NCI-H460 (cell line): ENCODE measurements at regions not wholly inside any gene's neighbourhood (a gene's known extent, or its start where the extent isn't known, plus 50 kb on each side); places are given as distances from the start of the nearest gene placed in this dataset.
A peak's percentile ranks its signal among the peaks of the same experiment; 100 is the strongest.

ENCODE experiments used
- DNase-seq: peaks from one replicate; pipeline ENCODE4 v3.0.0-alpha.2; 2016; ENCODE audit warnings: low read depth; ENCODE audit errors: extremely low read depth

DNA sequence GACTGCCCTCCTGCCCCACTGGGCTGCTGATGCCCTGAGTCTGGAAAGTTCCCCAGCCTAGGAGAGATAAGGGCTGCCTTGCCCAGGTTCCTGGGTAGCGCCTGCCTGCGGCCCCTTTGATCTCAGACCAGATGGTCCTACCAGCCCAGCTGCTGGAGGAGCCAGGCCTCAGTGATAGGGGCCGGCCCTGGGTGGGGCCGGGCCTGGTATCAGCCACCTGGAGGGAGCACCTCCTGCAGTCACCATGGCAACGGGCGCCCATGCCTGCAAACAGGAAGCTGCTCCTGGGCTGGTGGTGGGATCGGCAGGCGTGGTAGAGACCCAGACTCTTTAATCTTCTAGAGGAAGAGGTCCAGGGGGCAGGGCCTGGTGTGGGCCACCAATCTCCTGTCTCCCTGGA is 119.7 kb upstream of the WNT4 start:
- DNase-seq, result no peak

DNA sequence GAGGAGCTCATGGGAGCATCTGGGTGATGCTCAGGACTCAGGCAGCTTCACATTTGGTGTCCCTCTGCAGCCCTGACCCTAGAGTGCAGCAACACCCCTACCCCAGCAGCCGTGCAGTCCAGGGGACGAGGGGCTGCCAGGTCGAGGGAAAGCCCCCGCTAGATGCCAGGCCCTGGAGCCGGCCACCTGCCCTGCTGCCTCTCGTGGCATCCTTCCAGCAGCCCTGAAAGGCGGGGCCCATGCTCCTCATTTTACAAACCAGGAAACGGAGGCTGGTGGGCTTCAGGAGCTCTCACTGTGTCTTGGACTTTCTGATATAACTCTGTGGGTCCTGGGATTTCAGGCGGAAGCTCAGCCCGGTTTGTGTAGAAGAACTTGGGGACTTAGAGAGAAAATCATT is 120.5 kb upstream of the WNT4 start:
- no peak for DNase-seq

DNA sequence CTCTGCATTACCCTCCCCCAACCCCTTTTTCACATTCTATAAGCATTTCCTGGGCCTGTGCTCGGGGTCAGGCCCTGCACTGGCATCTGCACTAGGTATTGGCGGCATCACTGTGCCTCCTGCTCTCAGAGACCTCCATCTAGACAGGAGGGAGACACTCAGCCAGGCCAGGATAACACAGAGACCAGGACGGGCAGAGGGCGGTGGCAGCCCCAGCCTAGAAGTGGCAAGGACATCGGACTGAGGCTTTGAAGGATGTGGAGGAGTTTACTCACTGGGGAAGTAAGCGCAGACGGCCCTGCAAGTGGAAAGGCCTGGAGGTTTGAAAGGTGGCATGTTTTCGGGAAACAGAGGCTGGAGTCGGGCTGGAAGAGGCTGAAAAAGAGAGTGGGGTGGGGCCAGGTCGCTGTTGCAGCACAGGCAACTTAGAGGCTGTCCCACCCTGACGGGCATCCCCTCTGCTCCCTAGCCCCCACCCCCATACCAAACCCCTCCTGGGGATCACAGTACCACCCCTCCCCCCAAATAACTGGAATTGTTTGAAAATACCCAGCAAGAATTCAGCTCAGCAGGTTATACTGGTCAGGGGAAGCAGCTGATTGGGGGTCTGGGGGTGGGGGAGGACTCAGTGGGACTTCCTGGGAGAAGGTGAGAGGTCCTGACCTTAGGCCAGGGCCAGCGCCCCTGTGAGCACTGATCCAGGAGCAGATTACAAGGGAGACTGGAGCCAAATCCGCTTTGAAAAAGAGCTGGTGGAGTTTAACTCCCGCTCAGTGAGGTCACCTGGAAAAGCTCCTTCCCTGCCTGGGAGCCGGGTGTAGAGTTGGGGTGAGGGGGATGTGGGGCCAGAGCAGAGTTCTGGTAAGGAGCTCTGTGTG is 121.8 kb upstream of the WNT4 start:
- DNase-seq, result no peak

DNA sequence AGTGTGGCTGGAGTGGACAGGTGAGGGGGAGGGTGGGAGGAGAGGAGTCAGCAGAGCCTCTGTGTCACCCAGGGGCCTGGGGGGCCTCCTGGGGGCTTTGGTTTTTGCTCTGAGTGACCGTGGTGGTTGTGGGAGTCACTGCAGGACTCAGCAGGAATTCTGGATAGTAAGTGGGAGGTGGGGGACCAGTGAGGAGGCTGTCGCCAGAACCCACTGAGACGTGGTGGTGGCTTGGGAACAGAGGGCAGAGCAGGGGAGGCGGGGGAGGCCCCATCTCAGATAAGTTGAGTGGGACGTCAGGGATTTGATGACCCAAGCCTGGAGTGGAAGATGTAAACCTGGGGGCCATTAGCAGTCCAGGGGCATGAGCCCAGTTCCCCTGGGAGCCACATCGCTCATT is 123.2 kb upstream of the WNT4 start:
- no peak for DNase-seq

DNA sequence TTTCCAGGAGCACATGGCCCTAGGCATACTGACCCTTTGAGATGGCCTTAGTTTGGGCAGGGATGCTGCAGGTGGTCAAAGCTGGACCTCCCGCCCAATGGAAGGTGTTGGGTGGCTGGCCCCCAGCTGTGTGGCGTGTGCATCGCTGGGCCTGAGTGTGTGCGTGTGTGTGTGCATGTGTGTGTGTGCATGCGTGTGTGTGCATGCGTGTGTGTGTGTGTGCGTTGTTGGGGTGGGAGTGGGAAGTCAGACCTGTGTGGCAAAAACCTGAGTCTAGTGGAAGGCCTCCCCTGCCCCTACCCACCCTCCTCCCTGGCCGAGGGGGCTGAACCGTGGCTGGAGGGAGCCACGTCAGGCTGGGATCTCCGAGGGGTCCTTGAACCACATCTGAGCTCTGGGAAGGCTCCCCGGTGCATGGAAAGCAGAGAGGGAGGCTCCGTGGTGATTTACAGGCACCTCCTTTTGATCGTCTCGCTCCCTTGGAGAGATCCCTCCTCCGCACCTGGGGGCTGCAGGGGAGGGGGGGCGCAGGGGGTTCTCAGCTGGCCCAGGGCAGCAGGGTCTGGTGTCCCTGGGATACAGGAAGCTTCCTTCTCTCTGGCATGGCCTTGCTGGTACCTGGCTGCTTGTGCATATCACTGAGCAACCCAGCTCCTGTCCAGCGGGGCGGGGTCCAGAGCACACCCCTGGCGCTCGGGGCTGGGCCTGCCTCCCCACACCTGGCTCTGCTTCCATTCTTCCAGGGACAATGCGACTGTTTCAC is 124.7 kb upstream of the WNT4 start:
- DNase-seq, result no peak

DNA sequence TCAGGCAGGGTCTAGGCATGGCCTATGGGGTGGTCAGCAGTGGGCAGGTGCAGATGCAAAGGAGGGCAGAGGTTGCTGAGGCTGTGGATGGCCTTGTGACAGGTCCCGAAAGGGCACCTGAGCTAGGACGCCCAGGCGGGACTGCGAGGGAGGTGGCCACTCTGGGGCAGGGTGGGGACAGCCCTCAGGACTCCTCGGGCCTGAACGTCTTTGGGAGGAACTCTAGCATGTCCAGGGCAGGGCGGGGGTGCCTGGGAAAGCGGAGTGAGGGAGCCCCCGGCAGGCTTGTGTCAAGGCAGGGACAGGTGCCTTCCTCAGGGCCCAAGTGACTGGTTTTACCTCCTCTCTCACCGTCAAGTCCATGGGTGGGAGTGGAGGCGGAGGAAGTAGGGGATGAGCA is 125.4 kb upstream of the WNT4 start:
- DNase-seq, result no peak

DNA sequence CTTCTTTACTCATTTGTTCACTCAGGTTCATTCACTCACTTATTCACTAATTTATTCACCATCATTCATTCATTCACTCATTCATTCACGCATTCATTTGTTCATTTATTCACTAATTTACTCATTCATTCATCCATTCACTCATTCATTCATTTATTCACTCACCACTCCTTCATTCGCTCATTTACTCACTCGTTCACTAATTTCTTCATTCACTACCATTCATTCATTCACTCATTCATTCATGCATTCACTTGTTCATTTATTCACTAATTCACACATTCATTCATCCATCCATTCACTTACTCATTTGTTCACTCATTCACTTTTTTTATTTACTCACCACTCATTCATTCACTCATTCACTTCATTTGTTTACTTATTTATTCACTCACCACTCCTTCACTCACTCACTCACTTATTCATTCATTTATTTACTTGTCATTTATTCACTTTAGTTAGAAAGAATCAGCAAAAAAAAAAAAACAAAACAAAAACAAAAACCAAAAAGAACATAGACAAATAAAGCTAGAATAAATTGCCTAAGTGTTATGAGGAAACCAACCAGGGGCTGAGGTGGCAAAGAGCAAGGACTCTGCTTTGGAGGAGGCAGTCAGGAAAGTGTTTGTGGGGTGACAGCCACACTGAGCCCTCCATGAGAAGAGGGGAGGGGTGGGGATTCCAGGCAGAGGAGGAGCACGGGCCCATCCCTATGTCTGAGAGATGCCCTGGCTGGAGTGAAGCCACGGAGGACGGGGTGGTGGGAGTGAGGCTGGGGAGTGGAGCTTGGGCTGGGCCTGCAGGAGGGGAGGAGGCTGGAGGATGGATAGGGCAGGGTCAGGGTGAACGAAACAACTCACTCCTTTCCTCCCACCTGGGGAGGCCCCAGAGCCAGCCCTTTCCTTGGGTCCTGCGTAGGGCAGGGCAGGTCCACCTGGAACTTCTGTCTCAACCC is 129.2 kb upstream of the WNT4 start:
- no peak for DNase-seq

DNA sequence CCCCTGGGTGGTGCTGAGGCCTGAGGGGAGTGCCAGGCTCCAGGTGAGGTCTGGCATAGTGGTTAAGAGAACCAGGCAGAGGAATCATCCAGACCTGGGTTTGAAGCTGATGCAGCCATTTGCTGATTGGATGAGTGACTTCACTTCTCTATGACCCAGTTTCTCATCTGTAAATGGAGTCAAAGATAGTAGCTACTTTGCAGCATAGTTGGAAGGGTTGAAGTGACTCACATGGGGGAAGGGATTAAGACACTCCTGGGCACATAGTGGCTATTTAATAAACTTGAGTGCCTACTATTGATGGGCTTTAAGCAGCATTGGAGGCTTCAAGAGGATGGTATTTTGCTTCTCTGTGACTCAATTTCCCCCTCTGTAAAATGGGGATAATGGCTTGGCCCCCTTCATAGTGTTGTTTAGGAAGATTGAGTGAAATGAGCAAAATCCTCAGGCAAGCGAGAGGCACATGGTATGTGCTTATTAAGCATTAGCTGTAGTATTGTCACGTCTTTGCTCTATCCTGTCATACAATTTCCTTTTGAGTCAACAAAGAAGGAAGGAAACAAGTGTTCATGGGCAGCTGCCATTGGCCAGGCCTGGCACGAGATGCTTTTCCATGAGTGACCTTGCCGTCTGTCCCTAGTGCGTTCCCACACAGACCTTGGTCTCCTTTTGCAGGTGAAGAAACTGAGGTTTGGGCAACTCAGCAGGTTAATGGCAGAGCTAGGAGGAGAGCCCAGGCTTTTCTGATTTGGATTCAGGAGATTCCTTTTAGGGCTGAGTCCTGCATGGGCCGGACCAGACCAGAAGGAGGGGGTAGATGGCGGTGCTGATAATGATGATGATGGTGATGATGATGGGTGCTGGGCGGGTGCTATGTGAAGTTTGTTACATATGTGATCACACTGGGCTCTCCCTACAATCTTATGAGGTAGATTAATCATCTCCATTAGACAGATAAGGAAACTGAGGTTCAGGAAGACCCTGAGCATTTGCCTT is 131.1 kb upstream of the WNT4 start:
- no peak for DNase-seq

DNA sequence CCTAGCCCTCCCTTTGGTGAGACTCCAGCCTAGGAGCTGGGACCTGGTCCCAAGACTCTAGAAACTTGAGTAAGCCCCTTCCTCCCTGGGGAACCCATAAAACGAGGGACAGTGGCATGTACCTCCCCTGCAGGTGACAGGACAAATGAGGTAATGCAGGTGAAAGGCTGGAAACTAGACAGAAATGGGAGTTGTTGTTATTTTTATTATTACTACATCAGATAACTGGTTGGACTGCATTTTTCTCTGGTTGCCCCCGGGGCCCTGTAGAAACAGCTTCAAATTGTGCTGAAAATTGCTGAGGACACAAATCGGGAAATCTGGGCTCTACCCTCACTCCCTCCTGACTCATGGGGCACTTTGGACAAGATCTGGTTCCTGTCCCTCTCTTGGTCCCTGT is 132.3 kb upstream of the WNT4 start:
- no peak for DNase-seq

DNA sequence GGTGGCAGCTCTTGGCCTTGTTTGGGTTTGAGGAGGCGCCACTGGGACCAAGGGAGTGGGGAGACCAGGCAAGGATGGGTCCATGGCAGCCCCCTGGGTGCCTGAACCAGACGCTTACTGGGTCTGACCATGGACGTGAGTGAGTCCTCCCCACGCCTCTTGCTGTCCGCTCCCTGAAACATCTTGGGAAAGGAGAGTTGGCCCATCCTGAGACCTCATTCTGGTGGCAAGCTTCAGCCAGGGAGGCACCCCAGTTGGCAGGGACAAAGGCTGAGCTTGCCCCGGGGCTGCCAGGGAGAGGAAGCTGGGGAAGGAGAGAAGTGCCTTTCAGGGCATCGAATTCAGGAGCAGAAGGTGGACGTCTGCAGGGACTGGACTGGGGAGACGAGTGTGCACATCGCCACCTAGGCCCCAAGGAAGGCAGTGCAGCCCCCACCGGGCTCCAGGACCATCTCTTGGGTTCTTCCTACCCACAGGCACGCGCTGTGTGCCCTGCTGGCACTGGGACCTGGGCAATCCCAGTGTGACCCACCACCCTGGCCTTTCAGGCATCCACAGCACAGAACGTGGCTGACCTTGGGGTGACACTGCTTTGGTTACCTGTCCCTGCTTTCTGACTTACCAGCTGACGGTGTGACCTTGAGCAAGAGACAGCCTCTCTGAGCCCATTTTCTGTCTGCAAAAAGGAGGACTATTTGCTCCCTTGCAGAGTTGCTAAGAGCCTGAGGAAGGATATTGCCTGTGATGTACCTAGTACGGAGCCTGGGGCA is 132.9 kb upstream of the WNT4 start:
- DNase-seq, result peak; percentile 16

DNA sequence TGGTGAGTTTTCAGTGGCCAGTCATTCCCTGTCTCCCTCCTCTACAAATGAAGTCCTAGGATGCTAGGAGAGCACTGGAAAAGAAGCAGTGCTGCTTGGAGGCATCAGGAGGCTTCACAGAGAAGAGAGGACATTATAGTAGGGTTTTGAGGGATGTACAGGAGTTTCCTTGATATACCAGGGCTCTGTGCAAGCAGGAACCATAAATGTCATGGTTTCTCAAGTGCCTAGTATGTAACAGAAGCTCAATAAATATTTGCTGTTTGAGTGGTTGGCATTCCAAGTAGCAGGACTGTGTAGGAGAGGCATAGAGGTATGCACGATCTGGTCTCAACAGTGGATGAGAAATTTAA is 133.5 kb upstream of the WNT4 start:
- no peak for DNase-seq

DNA sequence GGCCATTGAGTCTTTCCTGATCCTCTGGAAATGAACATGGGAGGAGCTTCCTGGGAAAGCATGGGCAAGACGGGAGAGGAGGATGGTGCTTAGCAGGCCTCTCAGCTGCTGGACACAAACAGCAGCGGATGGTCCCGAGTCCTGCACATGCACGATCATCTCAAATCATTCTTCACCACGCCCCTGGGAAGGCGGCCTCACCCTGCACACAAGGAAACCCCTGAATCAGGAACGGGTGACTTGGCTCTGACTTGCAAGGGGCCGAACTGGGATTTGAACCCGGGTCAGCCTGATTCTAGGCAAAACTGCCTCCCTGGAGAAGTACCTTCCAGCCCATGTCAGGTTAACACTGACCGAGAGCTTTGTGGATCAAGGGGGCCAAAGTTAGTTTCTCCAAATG is 134.8 kb upstream of the WNT4 start:
- DNase-seq, result no peak

DNA sequence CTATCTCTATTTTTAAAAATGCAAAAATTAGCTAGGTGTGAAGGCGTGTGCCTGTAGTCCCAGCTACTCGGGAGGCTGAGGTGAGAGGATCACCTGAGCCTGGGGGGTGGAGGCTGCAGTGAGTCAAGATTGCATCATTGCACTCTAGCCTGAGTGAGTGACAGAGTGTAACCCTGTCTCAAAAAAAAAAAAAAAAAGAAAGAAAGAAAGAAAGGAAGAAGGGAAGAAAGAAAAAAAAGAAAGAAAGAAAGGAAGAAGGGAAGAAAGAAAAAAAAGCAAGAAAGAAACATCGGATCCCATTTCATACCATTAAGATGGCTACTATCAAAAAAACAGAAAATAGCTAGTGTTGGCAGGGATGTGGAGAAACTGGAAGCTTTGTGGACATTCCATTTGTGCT is 136.8 kb upstream of the WNT4 start:
- DNase-seq, result no peak

DNA sequence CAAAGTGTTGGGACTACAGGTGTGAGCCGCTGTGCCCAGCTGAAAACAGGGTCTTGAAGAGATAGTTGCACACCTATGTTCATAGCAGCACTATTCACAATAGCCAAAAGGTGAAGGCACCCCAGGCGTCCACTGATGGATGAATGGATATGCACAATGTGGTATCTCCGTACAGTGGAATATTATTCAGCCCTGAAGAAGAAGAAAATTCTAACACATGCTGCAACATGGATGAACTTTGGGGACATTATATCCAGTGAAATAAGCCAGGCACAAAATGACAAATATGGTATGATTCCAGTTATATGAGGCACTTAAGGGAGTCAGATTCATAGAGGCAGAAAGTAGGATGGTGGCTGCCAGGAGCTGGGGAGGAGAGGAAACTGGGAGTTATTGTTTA is 137.6 kb upstream of the WNT4 start:
- no peak for DNase-seq

DNA sequence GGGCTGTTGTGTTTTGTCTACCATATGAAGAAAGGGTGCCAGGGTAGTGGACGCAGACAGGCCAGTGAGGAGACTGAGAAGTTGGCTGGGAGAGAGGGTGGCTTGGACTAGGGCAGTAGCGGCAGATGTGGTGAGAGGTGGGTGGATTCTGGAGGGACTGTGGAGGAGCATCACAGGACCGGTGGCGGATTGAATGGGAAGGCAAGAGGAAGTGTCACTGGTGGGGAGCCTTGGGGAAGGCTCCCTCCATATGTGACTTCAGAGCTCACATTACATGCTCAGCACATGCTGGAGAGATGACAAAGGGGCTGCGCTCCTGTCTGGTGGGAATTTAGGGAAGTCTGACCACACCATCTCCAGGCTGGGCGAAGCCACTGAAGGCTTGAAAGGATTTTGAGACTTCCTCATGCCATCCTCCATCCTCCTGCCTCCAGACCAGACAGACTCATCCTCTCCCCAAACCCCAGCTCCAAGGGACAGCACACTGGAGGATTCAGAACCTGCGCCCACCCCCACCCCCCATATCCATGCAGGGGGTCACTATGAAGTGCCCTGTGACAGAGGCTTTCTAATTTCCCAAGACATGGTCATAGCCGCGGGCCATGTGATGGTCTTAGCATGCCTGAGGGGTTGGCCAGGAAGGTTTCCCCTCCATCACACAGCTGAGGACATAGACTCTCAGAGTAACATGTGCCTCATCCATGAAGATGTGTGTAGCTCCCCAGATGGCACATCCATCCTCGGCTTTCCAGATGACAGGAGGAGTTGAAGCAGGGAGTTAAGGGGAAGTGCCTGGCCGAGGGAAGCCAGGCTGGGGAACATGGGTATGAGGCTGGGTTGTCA is 138.8 kb upstream of the WNT4 start:
- DNase-seq, result no peak

DNA sequence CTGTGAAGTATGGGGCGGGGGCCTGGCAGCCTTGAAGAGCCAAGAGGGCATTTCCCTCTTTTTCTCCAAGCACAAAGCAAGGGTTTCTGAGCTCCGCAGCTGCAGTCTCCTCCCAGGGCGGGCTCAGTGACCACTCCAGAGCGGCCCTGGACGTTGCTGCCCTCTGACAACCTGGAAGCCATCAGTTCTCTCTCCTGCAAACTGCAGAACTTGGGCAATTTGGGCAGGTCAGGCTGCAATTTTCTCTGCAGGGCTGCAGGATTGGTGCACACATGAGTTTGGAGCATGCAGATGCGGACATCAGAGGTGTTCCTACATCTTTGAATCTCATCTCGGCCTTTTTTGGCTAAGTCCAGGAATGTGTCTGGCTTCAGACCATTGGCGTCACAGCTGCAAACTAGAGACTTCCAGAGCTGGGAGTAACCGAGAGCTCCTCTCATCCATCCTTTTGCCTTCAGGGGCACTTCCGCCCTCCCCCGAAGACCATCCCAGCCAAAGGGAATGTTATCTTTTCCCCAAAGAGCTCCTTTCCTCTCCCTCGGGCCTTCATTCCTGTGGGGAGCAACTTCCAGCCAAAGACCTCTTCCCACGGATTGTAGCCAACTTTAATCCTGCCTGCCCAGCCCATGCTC is 139.6 kb upstream of the WNT4 start:
- DNase-seq, result no peak

DNA sequence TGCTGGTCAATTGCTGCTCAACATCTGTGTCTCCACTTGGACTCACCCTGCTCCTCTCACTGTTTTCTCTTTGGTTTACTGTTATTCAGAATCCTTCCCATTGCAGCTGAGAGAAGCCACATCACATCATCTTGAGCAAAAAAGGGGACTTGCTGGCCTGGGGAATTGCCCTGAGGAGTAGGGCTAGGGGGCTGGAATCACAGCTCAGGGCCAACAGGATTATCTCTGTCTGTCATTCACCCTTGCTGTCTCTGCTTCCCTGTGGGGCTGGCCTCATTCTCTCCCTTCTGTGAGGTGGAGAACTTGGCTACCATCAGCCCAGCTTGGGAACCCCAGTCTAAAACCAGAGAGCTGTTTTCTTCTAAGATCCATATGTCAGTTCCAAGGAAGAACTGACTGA is 140.7 kb upstream of the WNT4 start:
- DNase-seq, result no peak

DNA sequence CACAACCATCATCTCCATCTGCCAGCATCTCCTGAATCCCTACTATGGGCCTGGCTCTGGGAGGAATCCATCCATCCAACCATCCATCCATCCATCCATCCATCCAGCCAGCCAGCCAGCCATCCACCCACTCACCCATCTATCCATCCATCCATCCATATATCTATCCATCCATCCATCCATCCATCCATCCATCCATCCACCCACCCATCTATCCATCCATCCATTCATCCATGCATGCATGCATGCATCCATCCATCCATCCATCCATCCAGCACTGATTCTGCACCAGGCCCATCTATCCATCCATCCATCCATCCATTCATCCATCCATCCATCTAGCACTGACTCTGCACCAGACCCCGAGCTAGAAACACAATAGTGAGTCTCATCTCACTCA is 141.3 kb upstream of the WNT4 start:
- no peak for DNase-seq
